Right cardiac atrium (tissue), 5 donors: ENCODE measurements at regions not wholly inside any gene's neighbourhood (a gene's known extent, or its start where the extent isn't known, plus 50 kb on each side); places are given as distances from the start of the nearest gene placed in this dataset.

Experiments used
- ATAC-seq, 2 donors: fragments of 200-7000 bp; cut with Tn5 transposase; one replicate each; pipeline versions ENCODE4 v1.8.0 to v1.9.1; 2020; ENCODE audit warnings: moderate library complexity in 2 of 2, mild to moderate bottlenecking in 1 of 2
- DNase-seq, 3 donors: peaks; one replicate each; pipeline ENCODE4 v3.0.0-alpha.2; 2020
- H3K27ac ChIP-seq: one replicate; pipeline ENCODE4 v1.5.1; 2013; ENCODE audit warnings: mild to moderate bottlenecking, low read length, control low read depth, moderate library complexity
- H3K27me3 ChIP-seq: one replicate; pipeline ENCODE4 v1.6.1; 2013; ENCODE audit not compliant: control insufficient read depth, insufficient read depth
- H3K4me1 ChIP-seq: one replicate; pipeline ENCODE4 v1.6.1; 2013; ENCODE audit warnings: low read length; ENCODE audit not compliant: control insufficient read depth, insufficient read depth
- H3K4me3 ChIP-seq: one replicate; pipeline ENCODE4 v1.5.1; 2013; ENCODE audit warnings: low read length, control low read depth
- H3K9me3 ChIP-seq: one replicate; pipeline ENCODE4 v1.6.1; 2013; ENCODE audit warnings: low read length; ENCODE audit not compliant: control insufficient read depth
- WGBS: extraction: QIAGEN DNeasy Blood & Tissue Kit; methylation state at CpG from one replicate; pipeline ENCODE4 v1.1.7; 2013; 5-methylcytosine and 5-hydroxymethylcytosine counted together
- intact Hi-C, 4 donors: fragments of 100-400 bp; cut with DNase I; formaldehyde crosslinking; loops; one replicate each; pipeline versions ENCODE4 v1.11.0 to v1.14.0; 2022 to 2023
- donor health status: healthy with polysubstance abuse.
- donor health status: DM: no; HTN: yes; CAD: no.
- donor health status: DM: no; HTN: no; CAD: no.
- donor health status: DM: no; HTN: yes; CAD: no; lungs with severe emphysema.
- donor health status: DM: yes; HTN: yes; CAD: no.

DNA sequence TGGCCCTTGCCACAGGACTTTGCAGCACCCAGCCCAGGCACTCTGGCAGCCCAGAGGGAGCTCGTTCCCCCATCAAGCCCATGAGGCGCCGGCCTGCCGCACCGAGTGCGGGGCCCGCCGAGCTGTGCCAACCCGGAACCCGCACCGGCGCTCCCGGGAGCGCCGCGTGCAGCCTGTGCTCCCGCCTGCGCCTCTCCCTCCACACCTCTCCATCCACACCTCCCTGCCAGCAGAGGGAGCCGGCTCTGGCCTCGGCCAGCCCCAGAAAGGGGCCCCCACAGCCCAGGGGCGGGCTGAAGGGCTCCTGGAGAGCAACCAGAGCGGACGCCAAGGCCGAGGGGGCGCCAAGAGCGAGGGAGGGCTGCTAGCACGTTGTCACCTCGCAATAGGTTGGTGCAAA, 268.8 kb downstream of the MID1IP1 start:
- WGBS, result 97% methylated on average over 26 of the region's 28 CpGs
- Histone ChIP-seq H3K9me3 (no peaks in the 10 kb centered on the region), H3K27ac (no peak overlapping the region), H3K4me1 (no peaks in the 10 kb centered on the region), H3K27me3 (no peaks in the 10 kb centered on the region), H3K4me3 (no peak overlapping the region)
- no peak for ATAC-seq
- intact Hi-C loops, result no loop called here
- DNase-seq, result no peak

DNA sequence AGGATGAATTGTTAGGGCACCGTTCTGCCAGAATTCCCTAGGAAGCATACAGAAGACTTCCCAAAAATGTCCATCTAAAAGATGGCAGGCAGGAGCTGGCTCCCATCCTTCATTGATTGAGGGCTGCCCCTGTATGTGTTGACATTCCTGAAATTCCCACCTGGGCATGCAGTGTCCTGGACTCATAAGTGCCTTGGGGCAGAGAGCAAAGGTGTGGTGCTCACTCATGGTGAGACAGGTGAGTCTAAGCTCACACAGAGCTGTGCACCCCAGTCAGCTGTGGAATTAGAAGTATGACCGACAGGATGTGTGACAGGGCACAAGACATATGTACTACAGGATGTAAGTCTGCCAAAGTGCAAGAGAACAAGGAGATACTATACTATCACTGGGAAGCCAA, 271.9 kb downstream of the MID1IP1 start:
- Histone ChIP-seq H3K27ac (no peak overlapping the region), H3K9me3 (no peaks in the 10 kb centered on the region), H3K4me3 (no peak overlapping the region), H3K27me3 (no peaks in the 10 kb centered on the region), H3K4me1 (no peaks in the 10 kb centered on the region)
- intact Hi-C loops, result no loop called here
- no peak for DNase-seq
- no peak for ATAC-seq
- WGBS, result 69% methylated on average over 2 of the region's 2 CpGs

DNA sequence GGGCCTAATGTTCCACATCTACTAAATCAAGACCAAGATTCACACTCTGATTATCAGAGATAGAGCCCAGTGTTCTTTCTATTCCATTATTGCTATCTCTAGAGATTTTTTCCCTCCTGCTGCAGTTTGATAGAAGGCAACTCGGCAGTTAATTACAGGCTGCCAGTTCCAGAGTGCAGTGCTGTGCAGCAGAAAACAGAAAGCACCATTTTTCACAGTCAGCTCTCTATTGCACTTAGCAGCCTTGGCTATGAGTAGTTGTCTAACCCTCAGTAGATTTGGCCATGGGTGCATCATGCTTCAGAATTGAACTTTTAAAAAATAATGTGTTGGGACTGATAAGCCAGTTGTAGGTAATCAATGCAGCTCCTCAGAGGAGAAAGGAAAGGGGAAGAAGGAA, 295.3 kb downstream of the MID1IP1 start:
- Histone ChIP-seq H3K9me3 (no peaks in the 10 kb centered on the region), H3K4me1 (no peaks in the 10 kb centered on the region), H3K27me3 (no peaks in the 10 kb centered on the region), H3K4me3 (no peak overlapping the region), H3K27ac (no peak overlapping the region)
- intact Hi-C loops, result no loop called here
- DNase-seq, result no peak
- ATAC-seq, result no peak
- 38% methylated on average over 1 of the region's 1 CpG for WGBS

DNA sequence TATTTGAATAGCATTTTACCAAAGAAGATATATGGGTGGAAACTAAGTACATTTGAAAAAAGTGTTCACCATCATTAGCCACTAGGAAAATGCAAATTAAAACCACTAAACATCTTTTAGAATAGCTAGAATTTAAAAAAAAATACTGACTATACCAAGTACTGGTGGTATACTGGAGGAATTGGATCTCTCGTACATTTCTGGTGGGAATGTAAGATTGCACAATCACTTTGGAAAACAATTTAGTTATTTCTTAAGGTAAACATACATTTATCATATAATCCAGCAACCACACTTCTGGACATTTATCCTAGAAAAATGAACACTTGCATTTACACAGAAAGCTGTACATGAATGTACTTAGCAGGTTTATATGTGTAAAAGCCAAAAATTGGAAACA, 303.5 kb downstream of the MID1IP1 start:
- no peaks in the 10 kb centered on the region for H3K4me1 ChIP-seq
- DNase-seq (no peak), ATAC-seq (no peak)
- no peak overlapping the region for H3K4me3 ChIP-seq
- no peaks in the 10 kb centered on the region for H3K9me3 ChIP-seq
- intact Hi-C loops, result no loop called here
- H3K27ac ChIP-seq, result no peak overlapping the region
- no peaks in the 10 kb centered on the region for H3K27me3 ChIP-seq
- 88% methylated on average over 1 of the region's 1 CpG for WGBS

DNA sequence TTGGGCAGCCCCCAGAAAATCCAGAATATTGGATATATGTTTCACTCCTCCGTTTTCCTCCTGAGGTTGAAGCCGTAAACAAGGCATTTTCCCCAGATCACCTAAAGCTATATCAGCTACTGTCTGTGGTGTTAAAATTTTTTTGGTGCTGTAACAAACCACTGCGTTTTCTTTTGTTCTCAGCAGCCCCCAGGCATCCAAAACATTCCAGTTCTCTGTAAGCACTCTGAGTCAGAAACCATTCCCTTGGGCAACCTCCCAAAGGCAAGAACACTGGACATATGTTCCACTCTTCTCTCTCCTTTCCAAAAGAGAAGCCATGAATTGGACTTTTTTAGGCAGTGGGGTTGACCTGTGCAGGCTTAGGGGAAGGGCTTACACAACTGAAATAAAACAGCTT, 310.9 kb downstream of the MID1IP1 start:
- no peak overlapping the region for H3K27ac ChIP-seq
- WGBS, result 87% methylated on average over 3 of the region's 3 CpGs
- ATAC-seq (no peak), DNase-seq (no peak)
- intact Hi-C loops, result no loop called here
- no peaks in the 10 kb centered on the region for H3K27me3 ChIP-seq
- no peaks in the 10 kb centered on the region for H3K9me3 ChIP-seq
- no peak overlapping the region for H3K4me3 ChIP-seq
- no peaks in the 10 kb centered on the region for H3K4me1 ChIP-seq

DNA sequence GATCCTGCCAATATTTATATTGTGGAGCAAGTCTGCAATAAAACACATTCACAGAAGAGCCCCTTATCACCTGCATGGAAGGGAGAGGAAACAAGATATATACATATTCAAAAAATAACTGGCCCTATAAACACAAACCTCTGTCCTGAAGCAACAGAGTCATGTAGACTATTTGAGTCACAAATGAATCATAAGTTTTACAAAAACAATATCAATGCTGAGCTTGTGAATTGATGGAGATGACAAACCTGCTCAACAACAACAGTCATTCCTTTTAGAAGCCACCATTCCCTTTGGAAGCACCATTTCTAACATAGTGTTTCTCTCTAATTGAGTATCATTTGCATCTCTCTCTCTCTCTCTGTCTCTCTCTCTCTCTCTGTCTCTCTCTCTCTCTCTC, 313.9 kb downstream of the MID1IP1 start:
- DNase-seq (no peak), ATAC-seq (no peak)
- Histone ChIP-seq H3K4me3 (no peak overlapping the region), H3K27me3 (no peaks in the 10 kb centered on the region), H3K9me3 (no peaks in the 10 kb centered on the region), H3K4me1 (no peaks in the 10 kb centered on the region), H3K27ac (no peak overlapping the region)
- intact Hi-C loops, result no loop called here

DNA sequence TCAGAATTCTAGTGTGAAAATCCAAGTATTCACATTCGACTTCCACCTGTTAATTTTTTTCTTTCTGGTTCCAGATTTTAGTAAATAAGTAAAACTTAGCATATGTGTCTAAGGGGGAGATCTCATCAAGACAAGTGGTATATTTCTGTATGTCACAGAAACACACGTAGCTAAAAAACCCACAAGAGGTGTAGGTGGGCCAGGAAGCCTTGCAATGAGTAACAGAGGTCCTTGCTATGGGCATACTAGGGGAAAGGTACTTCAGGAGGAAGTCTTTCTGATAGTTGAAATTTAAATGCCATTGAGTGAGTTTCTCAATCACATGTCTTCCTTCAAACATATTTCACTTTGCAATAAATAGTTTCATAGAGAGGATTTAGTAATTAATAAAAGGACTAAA, 315.8 kb downstream of the MID1IP1 start:
- no peak for ATAC-seq
- no peak overlapping the region for H3K27ac ChIP-seq
- 84% methylated on average over 2 of the region's 2 CpGs for WGBS

DNA sequence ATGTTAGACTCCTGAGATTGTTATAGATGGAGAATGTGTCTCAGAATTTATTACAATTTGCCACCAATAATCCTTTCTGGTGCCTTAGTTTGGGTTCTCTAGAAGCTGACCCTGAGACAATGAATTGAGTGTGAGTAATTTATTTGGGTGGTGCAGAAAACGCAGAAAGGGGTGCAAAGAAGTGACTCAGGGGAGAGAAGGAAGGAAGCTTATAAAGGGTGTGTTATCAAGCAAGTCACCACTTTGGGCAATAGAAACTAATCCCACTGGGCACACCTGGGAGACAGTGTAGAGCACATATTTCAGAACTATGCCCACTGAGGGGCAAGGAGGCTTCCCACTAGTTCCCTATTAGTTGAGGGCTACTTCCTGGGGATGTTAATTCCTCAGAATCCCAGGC, 320.6 kb downstream of the MID1IP1 start:
- Histone ChIP-seq H3K27me3 (no peaks in the 10 kb centered on the region), H3K4me1 (no peaks in the 10 kb centered on the region), H3K9me3 (no peaks in the 10 kb centered on the region), H3K4me3 (no peak overlapping the region), H3K27ac (no peak overlapping the region)
- WGBS, result 91% methylated on average over 1 of the region's 1 CpG
- no peak for DNase-seq
- ATAC-seq, result no peak
- intact Hi-C loops, result no loop called here

More for the DNA sequence above, 315.8 kb downstream of the MID1IP1 start:
- Histone ChIP-seq H3K9me3 (no peaks in the 10 kb centered on the region), H3K27me3 (no peaks in the 10 kb centered on the region), H3K4me1 (no peaks in the 10 kb centered on the region), H3K4me3 (no peak overlapping the region)
- intact Hi-C loops, result no loop called here
- no peak for DNase-seq

DNA sequence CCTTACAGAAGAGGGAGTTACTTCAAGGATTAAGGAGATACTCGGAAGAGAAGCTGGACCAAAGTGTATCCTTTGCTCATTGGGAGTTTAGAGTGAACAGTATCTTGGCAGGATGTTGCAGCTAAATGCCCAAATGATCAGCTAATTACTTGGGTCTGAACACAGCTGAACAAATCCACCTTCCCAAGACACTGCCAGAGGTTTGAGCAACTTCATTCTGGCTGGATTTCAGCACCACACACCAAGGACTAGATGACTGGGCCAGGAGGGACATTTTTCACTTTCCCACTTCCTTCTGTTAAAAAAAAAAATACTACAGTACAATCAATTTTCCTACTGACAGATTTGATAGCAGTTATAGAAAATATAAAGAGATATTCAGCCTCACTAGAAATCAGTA, 324.6 kb downstream of the MID1IP1 start:
- intact Hi-C loops, result no loop called here
- no peaks in the 10 kb centered on the region for H3K9me3 ChIP-seq
- 65% methylated on average over 1 of the region's 1 CpG for WGBS

DNA sequence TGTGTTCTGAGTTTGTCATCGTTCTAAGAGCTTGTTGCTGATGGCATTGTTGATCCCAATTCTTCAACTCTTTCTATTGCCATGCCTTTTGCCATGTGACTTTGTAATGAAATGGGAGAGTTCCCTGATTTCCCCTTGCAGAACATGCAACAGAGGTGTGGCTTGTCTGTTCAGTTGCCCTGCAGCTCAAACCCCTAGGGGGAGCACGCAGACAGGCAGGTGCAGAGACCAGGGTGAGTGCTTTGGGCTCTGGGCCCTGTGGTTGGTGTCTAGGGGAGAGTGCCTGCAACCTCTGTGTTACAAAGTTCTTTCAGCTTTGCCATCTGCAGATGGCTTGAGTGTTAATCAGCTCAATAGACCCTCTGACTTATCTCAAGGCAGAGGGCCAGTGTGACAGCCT, 332.7 kb downstream of the MID1IP1 start:
- Histone ChIP-seq H3K27ac (no peak overlapping the region), H3K4me3 (no peak overlapping the region), H3K9me3 (no peaks in the 10 kb centered on the region), H3K27me3 (no peaks in the 10 kb centered on the region), H3K4me1 (no peaks in the 10 kb centered on the region)
- WGBS, result 71% methylated on average over 2 of the region's 2 CpGs
- intact Hi-C loops, result no loop called here
- DNase-seq (no peak), ATAC-seq (no peak)

More for the DNA sequence above, 324.6 kb downstream of the MID1IP1 start:
- ATAC-seq (no peak), DNase-seq (no peak)
- H3K4me3 ChIP-seq, result no peak overlapping the region
- H3K27me3 ChIP-seq, result no peaks in the 10 kb centered on the region
- H3K4me1 ChIP-seq, result no peaks in the 10 kb centered on the region
- no peak overlapping the region for H3K27ac ChIP-seq

DNA sequence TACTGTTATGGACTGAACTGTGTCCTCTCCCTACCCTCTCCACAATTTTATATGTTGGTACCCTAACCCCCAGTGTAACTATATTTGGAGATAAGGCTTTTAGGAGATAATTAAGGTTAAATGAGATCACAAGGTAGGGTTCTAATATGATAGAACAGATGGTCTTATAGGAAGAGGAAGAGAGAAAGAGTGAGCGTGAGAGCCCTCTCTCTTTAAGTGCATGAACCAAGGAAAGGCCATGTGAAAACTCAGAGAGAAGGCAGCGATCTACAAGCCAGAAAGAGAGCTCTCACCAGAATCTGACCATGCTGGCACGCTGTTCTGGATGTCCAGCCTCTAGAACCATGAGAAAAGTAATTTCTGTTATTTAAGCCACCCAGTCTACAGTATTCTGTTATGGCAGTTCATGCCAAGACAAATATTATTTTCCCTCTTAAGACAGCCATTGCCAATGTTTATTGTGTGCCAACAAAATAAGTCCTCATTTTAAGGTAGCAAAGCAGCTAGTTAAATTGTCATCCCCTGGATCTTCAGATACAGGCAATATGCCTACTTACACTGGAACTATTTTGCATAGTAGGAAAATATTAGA, 336.2 kb downstream of the MID1IP1 start:
- H3K4me3 ChIP-seq, result no peak overlapping the region
- DNase-seq, result no peak
- H3K9me3 ChIP-seq, result no peaks in the 10 kb centered on the region
- H3K27me3 ChIP-seq, result no peaks in the 10 kb centered on the region
- no peak for ATAC-seq
- no peak overlapping the region for H3K27ac ChIP-seq
- WGBS, result 71% methylated on average over 3 of the region's 3 CpGs
- intact Hi-C loops, result no loop called here
- no peaks in the 10 kb centered on the region for H3K4me1 ChIP-seq

DNA sequence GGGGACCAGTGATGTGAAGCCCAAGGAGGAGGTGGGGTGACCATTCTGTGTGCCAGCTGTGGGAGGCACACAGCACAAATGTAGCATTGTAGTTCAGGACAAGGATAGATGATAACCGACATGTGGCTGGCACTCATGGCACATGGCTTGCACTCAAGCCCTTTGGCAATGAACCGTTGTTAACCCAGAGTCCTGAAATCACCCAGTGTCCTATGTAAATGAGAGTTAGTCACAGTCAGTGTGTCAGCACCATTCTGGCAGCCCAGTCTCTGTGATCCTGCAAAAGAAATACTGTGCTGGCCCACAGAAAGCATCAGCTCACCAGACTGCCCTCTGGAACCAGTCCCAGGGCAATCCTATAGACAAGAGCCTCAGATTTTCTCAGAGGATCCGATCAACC, 339.3 kb downstream of the MID1IP1 start:
- no peak for DNase-seq
- 78% methylated on average over 3 of the region's 3 CpGs for WGBS
- Histone ChIP-seq H3K27me3 (no peaks in the 10 kb centered on the region), H3K27ac (no peak overlapping the region), H3K4me3 (no peak overlapping the region), H3K4me1 (no peaks in the 10 kb centered on the region), H3K9me3 (no peaks in the 10 kb centered on the region)
- ATAC-seq, result no peak
- intact Hi-C loops, result loop anchor here in 3 of 4 donors (10.0 kb wide), 2 partner anchors 336 to 376 kb away; partner anchors contain the start of gene MID1IP1 (in 1 of the 3)
